Body of pancreas (tissue), 4 donors: ENCODE measurements at regions not wholly inside any gene's neighbourhood (a gene's known extent, or its start where the extent isn't known, plus 50 kb on each side); places are given as distances from the start of the nearest gene placed in this dataset.

Source experiments
- ATAC-seq: fragments of 150-250 bp; one replicate; pipeline ENCODE4 v1.9.1; 2016
- DNase-seq, 4 donors: peaks; one replicate each; pipeline ENCODE4 v3.0.0-alpha.2; 2019
- H3K27ac ChIP-seq, 4 donors: fragments of 200-600 bp; sonication (generic); 1 replicate in 3 of 4; 2 replicates in 1 of 4; pipeline versions ENCODE4 v1.5.1 to v1.6.1; 2016 to 2019; ENCODE audit warnings: mild to moderate bottlenecking in 1 of 4, mixed read lengths in 1 of 4, moderate library complexity in 1 of 4
- H3K27me3 ChIP-seq, 2 donors: fragments of 200-600 bp; sonication (generic); one replicate each; pipeline ENCODE4 v1.6.0; 2016; ENCODE audit warnings: mild to moderate bottlenecking in 1 of 2
- H3K36me3 ChIP-seq, 2 donors: fragments of 200-600 bp; sonication (generic); replicated peaks in 1 of 2; 2 replicates each; pipeline ENCODE4 v1.5.1; 2016; ENCODE audit warnings: low read depth in 2 of 2; ENCODE audit not compliant: insufficient read depth in 1 of 2
- H3K4me1 ChIP-seq: fragments of 200-600 bp; sonication (generic); one replicate; pipeline ENCODE4 v1.6.0; 2016
- H3K4me3 ChIP-seq, 2 donors: fragments of 200-600 bp; sonication (generic); 1 replicate in 1 of 2; 2 replicates in 1 of 2; pipeline ENCODE4 v1.5.1; 2016 to 2019
- H3K9me3 ChIP-seq, 3 donors: fragments of 200-600 bp; sonication (generic); 1 replicate in 2 of 3; 2 replicates in 1 of 3; pipeline ENCODE4 v1.5.1; 2016
- POLR2A ChIP-seq, 3 donors: fragments of 450-650 bp; IDR thresholded peaks; one replicate each; pipeline ENCODE4 v1.6.1; 2016; ENCODE audit warnings: antibody characterized with exemption in 3 of 3, mild to moderate bottlenecking in 2 of 3
- WGBS, 2 donors: methylation state at CpG; one replicate each; pipeline ENCODE4 v1.1.5; 2017; 5-methylcytosine and 5-hydroxymethylcytosine counted together
- intact Hi-C: fragments of 100-400 bp; cut with DNase I; formaldehyde crosslinking; loops from one replicate; pipeline ENCODE4 v1.15.1; 2023
- TF ChIP-seq, protein P1 (sequence below), 7 experiments: fragments of 450-650 bp in 4 of 7; fragments of 200-600 bp in 3 of 7; sonication (generic) in 3 of 7; IDR thresholded peaks; one replicate each; pipeline ENCODE4 v1.5.1; 2016 to 2019; ENCODE audit warnings: antibody characterized with exemption in 7 of 7

DNA sequence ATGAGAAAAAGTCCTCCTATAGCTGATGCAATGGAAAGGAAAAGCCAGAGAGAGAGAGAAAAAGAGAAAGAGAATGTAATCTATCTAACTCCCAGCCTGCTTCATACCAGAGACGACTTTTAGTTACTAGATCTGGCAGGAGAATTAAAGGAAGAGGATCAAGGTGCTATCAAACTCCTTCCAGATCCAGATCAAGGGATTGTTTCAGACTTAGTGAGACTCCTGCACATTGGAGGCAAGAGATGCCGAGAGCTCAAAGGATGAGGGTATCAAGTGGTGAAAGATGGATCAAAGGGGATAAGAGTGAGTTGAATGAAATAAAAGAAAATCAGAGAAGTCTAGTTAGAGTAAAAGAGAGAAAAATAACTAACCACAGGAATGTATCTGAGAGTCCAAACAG, 478.6 kb downstream of the KIF4B start:
- no peak overlapping the region for H3K27ac ChIP-seq
- intact Hi-C loops, result no loop called here
- no peak overlapping the region for H3K4me3 ChIP-seq
- H3K36me3 ChIP-seq, result no peaks in the 10 kb centered on the region
- no peak for ATAC-seq
- no peaks in the 10 kb centered on the region for H3K27me3 ChIP-seq
- H3K4me1 ChIP-seq, result no peaks in the 10 kb centered on the region
- H3K9me3 ChIP-seq, result no peaks in the 10 kb centered on the region
- no peak for DNase-seq
- 34 to 49% methylated on average over 2 of the region's 2 CpGs for WGBS, 2 donors
- TF ChIP-seq POLR2A (IDR thresholded peaks at IDR 0.05), result no peak

DNA sequence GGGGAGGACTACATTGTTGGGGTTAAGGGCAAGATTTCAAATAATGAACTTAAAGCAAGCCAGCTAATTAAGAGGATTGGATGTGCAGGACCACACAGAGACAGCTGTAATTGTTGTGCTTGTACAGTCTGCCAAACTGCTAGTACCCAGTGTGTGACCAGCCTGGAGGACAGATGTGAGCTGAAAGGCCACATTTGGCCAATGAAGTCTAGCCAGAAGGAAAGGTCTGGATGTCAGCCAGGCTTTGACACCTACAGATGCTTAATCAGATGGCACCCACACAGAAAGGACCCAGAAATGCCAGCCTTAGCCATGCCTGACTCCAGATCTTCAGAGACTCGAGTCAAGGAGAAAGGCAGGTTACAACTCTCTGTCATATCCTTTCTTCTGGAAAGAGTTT, 491.1 kb downstream of the KIF4B start:
- ATAC-seq (no peak), DNase-seq (no peak)
- Histone ChIP-seq H3K4me1 (no peaks in the 10 kb centered on the region), H3K27me3 (no peaks in the 10 kb centered on the region), H3K36me3 (no peaks in the 10 kb centered on the region), H3K27ac (no peak overlapping the region), H3K4me3 (no peak overlapping the region), H3K9me3 (no peaks in the 10 kb centered on the region)
- 25 to 44% methylated on average over 1 of the region's 1 CpG for WGBS, 2 donors
- TF ChIP-seq POLR2A (IDR thresholded peaks at IDR 0.05), result no peak
- TF ChIP-seq, protein P1, sequence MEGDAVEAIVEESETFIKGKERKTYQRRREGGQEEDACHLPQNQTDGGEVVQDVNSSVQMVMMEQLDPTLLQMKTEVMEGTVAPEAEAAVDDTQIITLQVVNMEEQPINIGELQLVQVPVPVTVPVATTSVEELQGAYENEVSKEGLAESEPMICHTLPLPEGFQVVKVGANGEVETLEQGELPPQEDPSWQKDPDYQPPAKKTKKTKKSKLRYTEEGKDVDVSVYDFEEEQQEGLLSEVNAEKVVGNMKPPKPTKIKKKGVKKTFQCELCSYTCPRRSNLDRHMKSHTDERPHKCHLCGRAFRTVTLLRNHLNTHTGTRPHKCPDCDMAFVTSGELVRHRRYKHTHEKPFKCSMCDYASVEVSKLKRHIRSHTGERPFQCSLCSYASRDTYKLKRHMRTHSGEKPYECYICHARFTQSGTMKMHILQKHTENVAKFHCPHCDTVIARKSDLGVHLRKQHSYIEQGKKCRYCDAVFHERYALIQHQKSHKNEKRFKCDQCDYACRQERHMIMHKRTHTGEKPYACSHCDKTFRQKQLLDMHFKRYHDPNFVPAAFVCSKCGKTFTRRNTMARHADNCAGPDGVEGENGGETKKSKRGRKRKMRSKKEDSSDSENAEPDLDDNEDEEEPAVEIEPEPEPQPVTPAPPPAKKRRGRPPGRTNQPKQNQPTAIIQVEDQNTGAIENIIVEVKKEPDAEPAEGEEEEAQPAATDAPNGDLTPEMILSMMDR (IDR thresholded peaks at IDR 0.05), result no peak
- intact Hi-C loops, result no loop called here

- ATAC-seq (no peak), DNase-seq (no peak)
- TF ChIP-seq POLR2A (IDR thresholded peaks at IDR 0.05), result no peak
- TF ChIP-seq, protein P1 (IDR thresholded peaks at IDR 0.05), result no peak
- intact Hi-C loops, result no loop called here
- Histone ChIP-seq H3K9me3 (no peaks in the 10 kb centered on the region), H3K4me1 (no peaks in the 10 kb centered on the region), H3K27me3 (no peaks in the 10 kb centered on the region), H3K36me3 (no peaks in the 10 kb centered on the region), H3K4me3 (no peak overlapping the region), H3K27ac (no peak overlapping the region)
Measured at GRCh38 chr5:155507363-155507762, 493.8 kb downstream of the KIF4B start.

DNA sequence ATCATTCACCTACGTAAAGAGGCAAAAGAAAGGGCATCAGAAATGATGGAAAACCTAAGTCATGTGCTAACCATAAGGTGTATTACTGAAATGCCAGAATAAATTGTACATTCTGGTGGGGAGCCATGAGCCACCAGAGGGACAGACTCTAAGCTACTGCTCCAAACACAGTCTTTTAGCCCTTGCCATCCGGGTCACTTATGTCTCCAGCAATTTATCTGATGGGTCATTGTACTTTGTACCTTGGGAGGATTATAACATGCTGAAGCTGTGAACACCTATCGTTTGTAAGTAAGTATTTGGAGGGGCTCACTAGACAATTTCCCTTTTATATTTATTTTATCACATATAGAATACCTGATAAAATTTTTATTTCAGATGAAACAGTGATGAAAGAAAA, 495.1 kb downstream of the KIF4B start:
- no peaks in the 10 kb centered on the region for H3K27me3 ChIP-seq
- ATAC-seq (no peak), DNase-seq (no peak)
- TF ChIP-seq, protein P1 (IDR thresholded peaks at IDR 0.05), result no peak
- TF ChIP-seq POLR2A (IDR thresholded peaks at IDR 0.05), result no peak
- H3K4me1 ChIP-seq, result no peaks in the 10 kb centered on the region
- intact Hi-C loops, result no loop called here
- no peaks in the 10 kb centered on the region for H3K36me3 ChIP-seq
- H3K27ac ChIP-seq, result no peak overlapping the region
- no peak overlapping the region for H3K4me3 ChIP-seq
- no peaks in the 10 kb centered on the region for H3K9me3 ChIP-seq
- 35 to 45% methylated on average over 3 of the region's 3 CpGs for WGBS, 2 donors

DNA sequence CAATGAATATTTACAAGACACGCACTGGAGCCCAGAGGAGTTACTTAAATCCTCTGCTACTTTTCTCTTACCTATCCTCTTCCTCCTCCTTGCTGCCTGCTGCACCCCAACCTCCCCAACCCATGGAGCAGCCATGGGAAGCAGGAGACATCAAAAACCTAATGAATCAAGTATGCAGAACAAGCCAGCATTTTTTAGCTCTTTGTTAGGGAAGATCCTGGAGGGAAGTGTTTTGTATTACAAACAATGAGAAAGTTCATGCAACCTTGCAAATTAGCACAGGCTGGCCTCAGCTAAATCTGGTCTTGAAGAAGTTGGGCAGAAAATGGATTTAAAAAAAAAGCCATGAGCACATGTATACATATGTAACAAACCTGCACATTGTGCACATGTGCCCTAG, 498.8 kb downstream of the KIF4B start:
- intact Hi-C loops, result no loop called here
- Histone ChIP-seq H3K27ac (no peak overlapping the region), H3K27me3 (no peaks in the 10 kb centered on the region), H3K9me3 (no peaks in the 10 kb centered on the region), H3K4me1 (no peaks in the 10 kb centered on the region), H3K36me3 (no peaks in the 10 kb centered on the region), H3K4me3 (no peak overlapping the region)
- TF ChIP-seq, protein P1 (IDR thresholded peaks at IDR 0.05), result no peak
- TF ChIP-seq POLR2A (IDR thresholded peaks at IDR 0.05), result no peak
- DNase-seq (no peak), ATAC-seq (no peak)
- 13 to 23% methylated on average over 1 of the region's 1 CpG for WGBS, 2 donors
